Panc1 (cell line): ENCODE measurements at regions not wholly inside any gene's neighbourhood (a gene's known extent, or its start where the extent isn't known, plus 50 kb on each side); places are given as distances from the start of the nearest gene placed in this dataset.

ENCODE experiments used
- ATAC-seq: fragments of 200-7000 bp; cut with Tn5 transposase; 2 replicates; pipeline ENCODE4 v1.9.1; 2020; ENCODE audit warnings: mild to moderate bottlenecking, moderate library complexity
- BruUV-seq: library from RNA; stranded (reverse); fragments of 400-500 nt; replicated peaks from 2 replicates; lab custom pipeline; 2021; lab: Mats Ljungman, UMichigan
- CTCF ChIA-PET: fragments of 300-600 bp; sonication (Branson Sonifier 250); formaldehyde crosslinking; loops from one replicate; lab custom pipeline; 2022; ENCODE audit warnings: antibody characterized with exemption; lab: Charles Lee
- POLR2A ChIA-PET: fragments of 300-600 bp; sonication (Branson Sonifier 250); formaldehyde crosslinking; loops from one replicate; lab custom pipeline; 2022; ENCODE audit warnings: antibody characterized with exemption; lab: Charles Lee
- DNase-seq: peaks from one replicate; pipeline ENCODE4 v3.0.0-alpha.2; 2010; ENCODE audit warnings: low read depth, low spot score
- H3K27ac ChIP-seq: 2 replicates; pipeline ENCODE4 v1.5.1; 2011; ENCODE audit warnings: mild to moderate bottlenecking, low read length, inconsistent platforms
- H3K27me3 ChIP-seq: fragments of 200-500 bp; sonication (Bioruptor generic); 2 replicates; pipeline ENCODE4 v1.6.0; 2014; ENCODE audit warnings: low read length, inconsistent platforms; ENCODE audit not compliant: control insufficient read depth, insufficient read depth
- H3K36me3 ChIP-seq: fragments of 200-500 bp; sonication (Bioruptor generic); 2 replicates; pipeline ENCODE4 v1.5.1; 2014; ENCODE audit warnings: inconsistent platforms, mild to moderate bottlenecking, low read length, moderate library complexity; ENCODE audit not compliant: control insufficient read depth, insufficient read depth
- H3K4me1 ChIP-seq: 2 replicates; pipeline ENCODE4 v1.5.1; 2011; ENCODE audit warnings: inconsistent platforms, mild to moderate bottlenecking, low read length, moderate library complexity; ENCODE audit not compliant: control insufficient read depth, insufficient read depth
- H3K4me3 ChIP-seq, 2 experiments: 2 replicates each; pipeline ENCODE4 v1.5.1; 2011 to 2012; ENCODE audit warnings: low read depth in 2 of 2, low read length in 2 of 2, mild to moderate bottlenecking in 2 of 2, inconsistent platforms in 1 of 2, moderate library complexity in 1 of 2
- H3K9me3 ChIP-seq: fragments of 200-500 bp; sonication (Bioruptor generic); 2 replicates; pipeline ENCODE4 v1.5.1; 2014; ENCODE audit warnings: low read depth, mild to moderate bottlenecking, inconsistent platforms, low read length, moderate library complexity; ENCODE audit not compliant: control insufficient read depth, insufficient read depth
- POLR2AphosphoS5 ChIP-seq: IDR thresholded peaks from 2 replicates; pipeline ENCODE4 v1.6.1; 2012; ENCODE audit warnings: mild to moderate bottlenecking, low read depth, low read length, moderate library complexity
- REST ChIP-seq, 2 experiments: IDR thresholded peaks; 2 replicates each; pipeline ENCODE4 v1.6.1; 2011 to 2012; ENCODE audit warnings: low read depth in 2 of 2, control low read depth in 1 of 2, low read length in 1 of 2, mild to moderate bottlenecking in 1 of 2, moderate library complexity in 1 of 2; ENCODE audit not compliant: insufficient read depth in 1 of 2
- SIN3A ChIP-seq: IDR thresholded peaks from 2 replicates; pipeline ENCODE4 v1.6.1; 2012; ENCODE audit warnings: low read depth, mild to moderate bottlenecking, low read length, moderate library complexity, borderline replicate concordance; ENCODE audit not compliant: insufficient read depth
- TCF7L2 ChIP-seq: IDR thresholded peaks from 2 replicates; pipeline ENCODE4 v1.6.1; 2011; ENCODE audit warnings: mild to moderate bottlenecking, low read depth, low read length, inconsistent platforms
- in situ Hi-C: cut with HindIII; loops from 2 replicates; pipeline ENCODE4 v1.10.0; 2016; ENCODE audit warnings: low sequenced_read_pairs, low pct_unique_long_range_greater_than_20kb
- intact Hi-C: fragments of 100-400 bp; cut with micrococcal nuclease; formaldehyde crosslinking; loops from one replicate; pipeline ENCODE4 v1.10.0; 2022; ENCODE audit not compliant: unreplicated experiment
- TF ChIP-seq, protein P1 (sequence below): fragments of 450-650 bp; IDR thresholded peaks from 2 replicates; pipeline ENCODE4 v1.5.1; 2017; ENCODE audit warnings: mild to moderate bottlenecking

GRCh38 chr5:63439537-63439936, 522.7 kb downstream of the HTR1A start:
- no peaks in the 10 kb centered on the region for H3K36me3 ChIP-seq
- in situ Hi-C loops = no loop called here
- no peak overlapping the region for H3K4me3 ChIP-seq
- no peaks in the 10 kb centered on the region for H3K4me1 ChIP-seq
- H3K9me3 ChIP-seq = no peaks in the 10 kb centered on the region
- intact Hi-C loops = no loop called here
- BruUV-seq = no TSS peak
- ChIA-PET CTCF (no interaction called here), POLR2A (no interaction called here)
- ATAC-seq (no peak), DNase-seq (no peak)
- no peak overlapping the region for H3K27ac ChIP-seq
- TF ChIP-seq SIN3A = no peak
- TF ChIP-seq REST (IDR thresholded peaks at IDR 0.05; ENCODE audit: insufficient read depth in 1 of 2, low read depth in 2 of 2, low read length in 1 of 2) = no peak
- TF ChIP-seq, protein P1, sequence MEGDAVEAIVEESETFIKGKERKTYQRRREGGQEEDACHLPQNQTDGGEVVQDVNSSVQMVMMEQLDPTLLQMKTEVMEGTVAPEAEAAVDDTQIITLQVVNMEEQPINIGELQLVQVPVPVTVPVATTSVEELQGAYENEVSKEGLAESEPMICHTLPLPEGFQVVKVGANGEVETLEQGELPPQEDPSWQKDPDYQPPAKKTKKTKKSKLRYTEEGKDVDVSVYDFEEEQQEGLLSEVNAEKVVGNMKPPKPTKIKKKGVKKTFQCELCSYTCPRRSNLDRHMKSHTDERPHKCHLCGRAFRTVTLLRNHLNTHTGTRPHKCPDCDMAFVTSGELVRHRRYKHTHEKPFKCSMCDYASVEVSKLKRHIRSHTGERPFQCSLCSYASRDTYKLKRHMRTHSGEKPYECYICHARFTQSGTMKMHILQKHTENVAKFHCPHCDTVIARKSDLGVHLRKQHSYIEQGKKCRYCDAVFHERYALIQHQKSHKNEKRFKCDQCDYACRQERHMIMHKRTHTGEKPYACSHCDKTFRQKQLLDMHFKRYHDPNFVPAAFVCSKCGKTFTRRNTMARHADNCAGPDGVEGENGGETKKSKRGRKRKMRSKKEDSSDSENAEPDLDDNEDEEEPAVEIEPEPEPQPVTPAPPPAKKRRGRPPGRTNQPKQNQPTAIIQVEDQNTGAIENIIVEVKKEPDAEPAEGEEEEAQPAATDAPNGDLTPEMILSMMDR = no peak
- H3K27me3 ChIP-seq = no peaks in the 10 kb centered on the region

GRCh38 chr5:63409737-63410136, 552.5 kb downstream of the HTR1A start:
- in situ Hi-C loops (no loop called here), intact Hi-C loops (no loop called here)
- POLR2A ChIA-PET = no interaction called here
- no peaks in the 10 kb centered on the region for H3K36me3 ChIP-seq
- no peak overlapping the region for H3K27ac ChIP-seq
- H3K27me3 ChIP-seq = no peaks in the 10 kb centered on the region
- H3K4me1 ChIP-seq = no peaks in the 10 kb centered on the region
- no peak overlapping the region for H3K4me3 ChIP-seq
- DNase-seq (no peak), ATAC-seq (no peak)
- no peaks in the 10 kb centered on the region for H3K9me3 ChIP-seq
- no TSS peak for BruUV-seq
- TF ChIP-seq, protein P1 = no peak
- TF ChIP-seq POLR2AphosphoS5 (no peak), REST (IDR thresholded peaks at IDR 0.05; ENCODE audit: insufficient read depth in 1 of 2, low read depth in 2 of 2, low read length in 1 of 2) (no peak), SIN3A (no peak), TCF7L2 (no peak)
- CTCF ChIA-PET = no interaction called here
